ENCODE measurements at regions not wholly inside any gene's neighbourhood (a gene's known extent, or its start where the extent isn't known, plus 50 kb on each side); places are given as distances from the start of the nearest gene placed in this dataset.
A peak's percentile ranks its signal among the peaks of the same experiment; 100 is the strongest.

- DNase-seq = no peak
Measured at GRCh38 chr9:81532251-81532650, 157.1 kb downstream of the TLE1 start.

GRCh38 chr9:81531511-81531910 lies 157.8 kb downstream of the TLE1 start:
- DNase-seq = no peak

- no peak for DNase-seq
Measured at GRCh38 chr9:81530846-81531245, 158.5 kb downstream of the TLE1 start.

GRCh38 chr9:81530310-81530810 lies 159.0 kb downstream of the TLE1 start:
- no peak for DNase-seq

GRCh38 chr9:81529556-81530193 lies 159.7 kb downstream of the TLE1 start:
- no peak for DNase-seq

GRCh38 chr9:81526587-81526986 lies 162.8 kb downstream of the TLE1 start:
- DNase-seq = no peak

- peak; percentile 71 for DNase-seq
Measured at GRCh38 chr9:81522716-81523551, 166.4 kb downstream of the TLE1 start.

GRCh38 chr9:81521892-81522291 lies 167.5 kb downstream of the TLE1 start:
- no peak for DNase-seq

- no peak for DNase-seq
Measured at GRCh38 chr9:81519816-81520495, 169.4 kb downstream of the TLE1 start.

GRCh38 chr9:81517954-81518353 lies 171.4 kb downstream of the TLE1 start:
- DNase-seq = no peak

GRCh38 chr9:81513059-81513458 lies 176.3 kb downstream of the TLE1 start:
- peak; percentile 7 for DNase-seq

GRCh38 chr9:81512641-81513040 lies 176.7 kb downstream of the TLE1 start:
- no peak for DNase-seq

GRCh38 chr9:81508476-81508875 lies 180.9 kb downstream of the TLE1 start:
- no peak for DNase-seq

GRCh38 chr9:81506941-81507864 lies 182.1 kb downstream of the TLE1 start:
- no peak for DNase-seq

GRCh38 chr9:81499594-81499993 lies 189.8 kb downstream of the TLE1 start:
- no peak for DNase-seq

GRCh38 chr9:81499021-81499454 lies 190.3 kb downstream of the TLE1 start:
- DNase-seq = no peak

GRCh38 chr9:81498576-81498975 lies 190.8 kb downstream of the TLE1 start:
- DNase-seq = no peak

- DNase-seq = no peak
Measured at GRCh38 chr9:81497091-81497490, 192.3 kb downstream of the TLE1 start.

- DNase-seq = no peak
Measured at GRCh38 chr9:81492710-81493447, 196.5 kb downstream of the TLE1 start.

GRCh38 chr9:81490605-81491331 lies 198.6 kb downstream of the TLE1 start:
- no peak for DNase-seq

GRCh38 chr9:81489046-81489445 lies 200.3 kb downstream of the TLE1 start:
- peak; percentile 9 for DNase-seq

All from hematopoietic multipotent progenitor cell treated with erythropoietin and hydrocortisone succinate and interleukin-3 and kit ligand, for 6 days (in vitro differentiated cells).